ENCODE measurements at regions not wholly inside any gene's neighbourhood (a gene's known extent, or its start where the extent isn't known, plus 50 kb on each side); places are given as distances from the start of the nearest gene placed in this dataset.

GRCh38 chr21:38556390-38556789 is 58.1 kb upstream of the ERG start:
- ATAC-seq (replicated peaks; ENCODE audit: extremely low read depth, poor library complexity, severe bottlenecking) = no peak
- no peak for DNase-seq (ENCODE audit: low spot score in 2 of 2)
- Mint-ChIP-seq H3K9me3 (no peaks in the 10 kb centered on the region), H3K27ac (ENCODE audit: low read depth) (no peak overlapping the region), H3K4me3 (no peak overlapping the region), H3K36me3 (ENCODE audit: insufficient read depth) (peaks cover 2% of the 10 kb centered on the region), H3K27me3 (peaks cover 25% of the 10 kb centered on the region), H3K4me1 (no peaks in the 10 kb centered on the region)

DNA sequence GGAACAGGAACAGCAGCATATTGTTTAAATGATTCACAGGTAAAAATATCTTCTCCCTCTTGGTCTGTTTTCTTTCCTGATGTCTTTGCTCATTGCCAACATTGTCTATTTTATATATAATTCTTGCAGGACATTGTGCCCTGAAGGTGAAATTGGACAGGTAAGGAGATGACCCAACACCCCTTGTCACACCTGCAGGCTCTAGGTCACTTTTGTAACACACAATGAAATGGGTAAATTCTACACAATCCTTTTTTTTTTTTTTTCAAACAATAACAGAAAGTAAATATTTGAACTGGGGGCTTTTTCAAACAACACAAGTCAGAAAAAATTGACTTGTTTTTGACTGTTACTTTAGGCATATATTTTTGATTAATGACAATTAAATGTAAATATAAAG is 62.9 kb upstream of the ERG start:
- ATAC-seq (replicated peaks; ENCODE audit: extremely low read depth, poor library complexity, severe bottlenecking) (no peak), DNase-seq (ENCODE audit: low spot score in 2 of 2) (no peak)
- no peak overlapping the region for H3K27ac Mint-ChIP-seq (ENCODE audit: low read depth)
- no peaks in the 10 kb centered on the region for H3K4me1 Mint-ChIP-seq
- H3K36me3 Mint-ChIP-seq (ENCODE audit: insufficient read depth) = peaks cover 4% of the 10 kb centered on the region
- H3K9me3 Mint-ChIP-seq = no peaks in the 10 kb centered on the region
- H3K27me3 Mint-ChIP-seq = peaks cover 15% of the 10 kb centered on the region
- no peak overlapping the region for H3K4me3 Mint-ChIP-seq

GRCh38 chr21:38561613-38562581 is 63.6 kb upstream of the ERG start:
- DNase-seq (ENCODE audit: low spot score in 2 of 2) = no peak

DNA sequence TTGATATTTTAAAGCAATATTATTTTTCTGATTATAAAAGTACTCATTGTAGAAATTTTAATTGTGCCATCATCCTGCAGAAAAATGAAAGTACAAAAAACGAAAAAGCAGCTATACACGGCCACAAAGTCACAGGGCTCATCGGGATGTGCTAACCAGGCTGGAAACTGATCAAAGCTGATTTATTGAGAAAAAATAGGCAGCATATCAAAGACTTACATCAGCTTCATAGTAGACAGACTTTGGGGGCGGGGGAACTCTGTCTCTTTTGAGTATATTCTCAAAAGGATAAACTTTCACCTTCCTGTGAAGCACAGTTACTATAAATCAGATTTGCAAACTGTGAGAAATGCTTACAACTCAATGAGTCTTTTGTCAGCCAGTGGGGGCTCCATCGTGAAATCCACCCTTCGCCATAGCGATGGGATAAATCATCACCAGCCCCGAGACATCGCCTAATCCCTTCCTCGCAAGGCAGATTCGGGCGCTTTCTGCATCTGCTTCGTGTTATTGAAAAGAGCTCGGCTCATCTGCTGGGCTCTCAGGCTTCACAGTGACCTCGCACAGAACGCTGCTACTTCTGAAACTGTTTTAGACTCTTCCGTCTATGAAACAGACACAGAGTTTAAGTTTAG is 69.2 kb upstream of the ERG start:
- Mint-ChIP-seq H3K4me1 (no peaks in the 10 kb centered on the region), H3K4me3 (no peak overlapping the region), H3K27ac (ENCODE audit: low read depth) (no peak overlapping the region), H3K9me3 (no peaks in the 10 kb centered on the region), H3K27me3 (peaks cover 15% of the 10 kb centered on the region), H3K36me3 (ENCODE audit: insufficient read depth) (peaks cover 1% of the 10 kb centered on the region)
- DNase-seq (ENCODE audit: low spot score in 2 of 2) (no peak), ATAC-seq (replicated peaks; ENCODE audit: extremely low read depth, poor library complexity, severe bottlenecking) (no peak)

More at GRCh38 chr21:38561613-38562581, 63.6 kb upstream of the ERG start:
- Mint-ChIP-seq H3K4me1 (no peaks in the 10 kb centered on the region), H3K9me3 (no peaks in the 10 kb centered on the region), H3K27me3 (peaks cover 15% of the 10 kb centered on the region), H3K4me3 (no peak overlapping the region), H3K27ac (ENCODE audit: low read depth) (no peak overlapping the region), H3K36me3 (ENCODE audit: insufficient read depth) (peaks cover 3% of the 10 kb centered on the region)
- ATAC-seq (replicated peaks; ENCODE audit: extremely low read depth, poor library complexity, severe bottlenecking) = no peak

DNA sequence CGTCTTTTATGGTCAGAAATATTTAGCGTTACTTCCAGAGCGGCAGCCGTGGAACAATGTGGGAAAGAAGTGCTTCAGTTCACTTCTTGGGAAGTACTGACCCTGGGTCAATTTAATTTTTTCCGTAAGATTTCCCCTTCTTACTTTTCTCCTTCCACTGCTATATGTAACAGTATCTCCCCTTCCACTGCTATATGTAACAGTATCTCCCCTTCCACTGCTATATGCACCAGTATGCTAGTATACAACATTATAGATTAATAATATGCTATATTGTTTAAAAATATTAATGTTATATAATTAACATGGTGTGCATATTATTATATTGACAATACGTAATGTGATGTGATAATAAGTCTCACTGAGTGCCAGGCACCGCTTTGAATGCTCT is 69.7 kb upstream of the ERG start:
- DNase-seq (ENCODE audit: low spot score in 2 of 2) (no peak), ATAC-seq (replicated peaks; ENCODE audit: extremely low read depth, poor library complexity, severe bottlenecking) (no peak)
- no peaks in the 10 kb centered on the region for H3K36me3 Mint-ChIP-seq (ENCODE audit: insufficient read depth)
- H3K9me3 Mint-ChIP-seq = no peaks in the 10 kb centered on the region
- H3K27me3 Mint-ChIP-seq = peaks cover 15% of the 10 kb centered on the region
- H3K4me1 Mint-ChIP-seq = no peaks in the 10 kb centered on the region
- H3K4me3 Mint-ChIP-seq = no peak overlapping the region
- H3K27ac Mint-ChIP-seq (ENCODE audit: low read depth) = no peak overlapping the region

- DNase-seq (ENCODE audit: low spot score in 2 of 2) (no peak), ATAC-seq (replicated peaks; ENCODE audit: extremely low read depth, poor library complexity, severe bottlenecking) (no peak)
- Mint-ChIP-seq H3K9me3 (no peaks in the 10 kb centered on the region), H3K27ac (ENCODE audit: low read depth) (no peak overlapping the region), H3K36me3 (ENCODE audit: insufficient read depth) (no peaks in the 10 kb centered on the region), H3K4me1 (no peaks in the 10 kb centered on the region), H3K27me3 (peaks cover 13% of the 10 kb centered on the region), H3K4me3 (no peak overlapping the region)
Observed at GRCh38 chr21:38569733-38570132, 71.5 kb upstream of the ERG start.

DNA sequence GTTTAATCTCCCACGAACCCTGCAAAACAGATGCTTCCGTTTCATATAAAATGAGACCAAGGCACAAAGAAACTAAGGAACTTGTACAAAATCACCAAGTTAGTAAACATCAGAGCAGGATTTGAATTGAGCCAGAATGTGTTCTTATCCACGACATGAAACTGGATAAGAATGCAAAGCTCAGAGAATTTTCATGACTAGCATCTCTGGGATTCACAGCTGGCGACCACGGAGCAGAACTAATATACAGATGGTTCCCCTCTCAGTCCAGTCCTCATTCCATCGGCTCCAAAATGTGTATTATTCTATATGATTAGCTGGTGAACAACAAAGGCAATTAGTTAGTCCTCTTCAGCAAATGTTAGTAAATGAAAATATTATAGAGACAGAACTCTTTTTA is 72.3 kb upstream of the ERG start:
- no peaks in the 10 kb centered on the region for H3K9me3 Mint-ChIP-seq
- DNase-seq (ENCODE audit: low spot score in 2 of 2) (no peak), ATAC-seq (replicated peaks; ENCODE audit: extremely low read depth, poor library complexity, severe bottlenecking) (no peak)
- peaks cover 4% of the 10 kb centered on the region for H3K27me3 Mint-ChIP-seq
- no peaks in the 10 kb centered on the region for H3K36me3 Mint-ChIP-seq (ENCODE audit: insufficient read depth)
- H3K4me3 Mint-ChIP-seq = no peak overlapping the region
- H3K4me1 Mint-ChIP-seq = no peaks in the 10 kb centered on the region
- no peak overlapping the region for H3K27ac Mint-ChIP-seq (ENCODE audit: low read depth)

DNA sequence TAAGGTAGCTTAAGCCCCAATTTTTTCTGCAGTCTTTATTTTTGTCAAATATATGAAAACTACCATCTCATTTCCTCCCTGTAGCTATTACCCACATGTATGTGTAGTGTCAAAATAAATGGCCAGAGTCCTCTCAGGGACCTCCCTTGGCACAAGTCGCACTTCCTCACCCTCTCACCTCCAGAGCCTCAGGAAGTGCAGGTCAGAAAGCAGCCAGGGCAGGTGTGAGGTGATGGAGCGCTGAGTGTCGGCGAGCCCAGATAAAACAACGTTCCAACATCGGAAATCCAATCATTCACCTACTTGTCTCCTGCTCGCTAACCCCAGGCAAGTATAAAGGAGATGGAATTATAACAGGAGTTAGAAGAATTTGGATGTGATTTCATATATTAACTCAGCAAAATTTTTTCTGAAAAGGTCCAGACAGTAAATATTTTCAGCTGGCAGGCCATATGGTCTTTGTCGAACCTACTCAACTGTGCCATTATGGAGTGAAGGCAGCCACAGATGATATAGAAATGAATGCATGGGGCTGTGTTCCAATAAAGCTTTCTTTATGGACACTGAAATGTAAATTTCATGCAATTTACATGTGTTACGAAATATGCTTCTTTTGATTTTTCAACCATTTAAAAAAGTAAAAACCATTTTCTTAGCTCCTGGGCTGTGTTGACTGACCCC is 76.8 kb upstream of the ERG start:
- Mint-ChIP-seq H3K36me3 (ENCODE audit: insufficient read depth) (no peaks in the 10 kb centered on the region), H3K9me3 (no peaks in the 10 kb centered on the region), H3K4me1 (no peaks in the 10 kb centered on the region), H3K27ac (ENCODE audit: low read depth) (no peak overlapping the region), H3K4me3 (no peak overlapping the region), H3K27me3 (no peaks in the 10 kb centered on the region)
- ATAC-seq (replicated peaks; ENCODE audit: extremely low read depth, poor library complexity, severe bottlenecking) (no peak), DNase-seq (ENCODE audit: low spot score in 2 of 2) (no peak)

DNA sequence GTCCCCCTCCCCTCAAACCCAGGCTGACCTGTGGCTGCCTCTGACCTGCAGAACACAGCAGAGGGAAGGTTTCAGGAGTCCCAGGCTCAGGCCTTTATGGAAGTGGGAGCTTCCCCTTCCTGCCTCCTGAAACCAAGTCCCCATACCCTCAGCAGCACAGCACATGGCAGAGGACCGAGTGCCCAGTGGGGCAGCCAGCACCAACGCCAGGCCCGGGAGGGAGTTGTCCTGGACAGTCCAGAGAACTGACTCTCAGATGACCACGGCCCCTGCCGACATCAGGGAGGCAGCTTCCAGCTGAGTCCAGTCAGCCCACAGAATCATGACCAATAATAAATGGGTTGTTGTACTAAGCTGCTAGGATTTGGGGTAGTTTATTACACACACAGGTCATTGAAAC is 79.6 kb upstream of the ERG start:
- no peak overlapping the region for H3K4me3 Mint-ChIP-seq
- H3K9me3 Mint-ChIP-seq = no peaks in the 10 kb centered on the region
- ATAC-seq (replicated peaks; ENCODE audit: extremely low read depth, poor library complexity, severe bottlenecking) (no peak), DNase-seq (ENCODE audit: low spot score in 2 of 2) (no peak)
- H3K36me3 Mint-ChIP-seq (ENCODE audit: insufficient read depth) = no peaks in the 10 kb centered on the region
- no peaks in the 10 kb centered on the region for H3K4me1 Mint-ChIP-seq
- H3K27me3 Mint-ChIP-seq = no peaks in the 10 kb centered on the region
- no peak overlapping the region for H3K27ac Mint-ChIP-seq (ENCODE audit: low read depth)

- DNase-seq (ENCODE audit: low spot score in 2 of 2) = no peak
- ATAC-seq (replicated peaks; ENCODE audit: extremely low read depth, poor library complexity, severe bottlenecking) = no peak
- H3K9me3 Mint-ChIP-seq = no peaks in the 10 kb centered on the region
- H3K36me3 Mint-ChIP-seq (ENCODE audit: insufficient read depth) = no peaks in the 10 kb centered on the region
- H3K4me1 Mint-ChIP-seq = no peaks in the 10 kb centered on the region
- no peak overlapping the region for H3K4me3 Mint-ChIP-seq
- peaks cover 23% of the 10 kb centered on the region for H3K27me3 Mint-ChIP-seq
- H3K27ac Mint-ChIP-seq (ENCODE audit: low read depth) = no peak overlapping the region
Observed at GRCh38 chr21:38590449-38591217, 92.4 kb upstream of the ERG start.

- no peak for ATAC-seq (replicated peaks; ENCODE audit: extremely low read depth, poor library complexity, severe bottlenecking)
- no peak for DNase-seq (ENCODE audit: low spot score in 2 of 2)
- Mint-ChIP-seq H3K4me3 (no peak overlapping the region), H3K9me3 (no peaks in the 10 kb centered on the region), H3K36me3 (ENCODE audit: insufficient read depth) (no peaks in the 10 kb centered on the region), H3K4me1 (no peaks in the 10 kb centered on the region), H3K27me3 (peaks cover 24% of the 10 kb centered on the region), H3K27ac (ENCODE audit: low read depth) (no peak overlapping the region)
Observed at GRCh38 chr21:38591218-38591537, 92.9 kb upstream of the ERG start.

- Mint-ChIP-seq H3K27me3 (peaks cover 46% of the 10 kb centered on the region), H3K9me3 (no peaks in the 10 kb centered on the region), H3K4me3 (no peak overlapping the region), H3K27ac (ENCODE audit: low read depth) (no peak overlapping the region), H3K4me1 (no peaks in the 10 kb centered on the region), H3K36me3 (ENCODE audit: insufficient read depth) (no peaks in the 10 kb centered on the region)
- ATAC-seq (replicated peaks; ENCODE audit: extremely low read depth, poor library complexity, severe bottlenecking) (no peak), DNase-seq (ENCODE audit: low spot score in 2 of 2) (no peak)
Observed at GRCh38 chr21:38596264-38597042, 98.2 kb upstream of the ERG start.

Data from central memory CD8-positive, alpha-beta T cell (primary cell).